ENCODE measurements at regions not wholly inside any gene's neighbourhood (a gene's known extent, or its start where the extent isn't known, plus 50 kb on each side); places are given as distances from the start of the nearest gene placed in this dataset.

- H3K36me3 Mint-ChIP-seq (ENCODE audit: low read depth): no peaks in the 10 kb centered on the region
- H3K27me3 Mint-ChIP-seq: peaks cover 5% of the 10 kb centered on the region
- no peaks in the 10 kb centered on the region for H3K9me3 Mint-ChIP-seq
- DNase-seq (no peak), ATAC-seq (no peak)
- no peak for TF ChIP-seq CTCF (IDR thresholded peaks at IDR 0.05)
- intact Hi-C loops (cut with micrococcal nuclease): no loop called here
- CTCF ChIA-PET: no interaction called here
- no peak overlapping the region for H3K4me3 Mint-ChIP-seq
- POLR2A ChIA-PET: no interaction called here
- no peaks in the 10 kb centered on the region for H3K4me1 Mint-ChIP-seq (ENCODE audit: low read depth)
- no peak overlapping the region for H3K27ac Mint-ChIP-seq
Measured at GRCh38 chr13:103190841-103191240, 124.6 kb upstream of the SLC10A2 start.

GRCh38 chr13:103188713-103189326 lies 122.6 kb upstream of the SLC10A2 start:
- TF ChIP-seq CTCF (IDR thresholded peaks at IDR 0.05): peak; percentile 37
- no peak overlapping the region for H3K27ac Mint-ChIP-seq
- ChIA-PET POLR2A (no interaction called here), CTCF (interaction anchor here (0.7 to 1.1 kb wide), 4 partner anchors 9 to 1550 kb away, joined by 3 to 5 read pairs (median 3); no protein-coding TSS in a partner anchor)
- H3K36me3 Mint-ChIP-seq (ENCODE audit: low read depth): no peaks in the 10 kb centered on the region
- intact Hi-C loops (cut with micrococcal nuclease): no loop called here
- no peak for ATAC-seq
- H3K9me3 Mint-ChIP-seq: no peaks in the 10 kb centered on the region
- DNase-seq: no peak
- H3K4me1 Mint-ChIP-seq (ENCODE audit: low read depth): no peaks in the 10 kb centered on the region
- no peak overlapping the region for H3K4me3 Mint-ChIP-seq
- peaks cover 5% of the 10 kb centered on the region for H3K27me3 Mint-ChIP-seq

GRCh38 chr13:103187721-103188156 lies 121.5 kb upstream of the SLC10A2 start:
- POLR2A ChIA-PET: no interaction called here

GRCh38 chr13:103184413-103184812 lies 118.2 kb upstream of the SLC10A2 start:
- intact Hi-C loops (cut with micrococcal nuclease): no loop called here
- H3K36me3 Mint-ChIP-seq (ENCODE audit: low read depth): no peaks in the 10 kb centered on the region
- ATAC-seq: no peak
- no peaks in the 10 kb centered on the region for H3K4me1 Mint-ChIP-seq (ENCODE audit: low read depth)
- CTCF ChIA-PET: interaction anchor here (1.0 kb wide), 1 partner anchor 268 kb away, joined by 3 read pairs; no protein-coding TSS in a partner anchor
- H3K9me3 Mint-ChIP-seq: no peaks in the 10 kb centered on the region
- no peaks in the 10 kb centered on the region for H3K27me3 Mint-ChIP-seq
- no peak overlapping the region for H3K27ac Mint-ChIP-seq
- H3K4me3 Mint-ChIP-seq: no peak overlapping the region
- no peak for TF ChIP-seq CTCF (IDR thresholded peaks at IDR 0.05)
- POLR2A ChIA-PET: no interaction called here
- no peak for DNase-seq

More at GRCh38 chr13:103187721-103188156, 121.5 kb upstream of the SLC10A2 start:
- intact Hi-C loops (cut with micrococcal nuclease): no loop called here
- no peak for DNase-seq
- Mint-ChIP-seq H3K27me3 (peaks cover 5% of the 10 kb centered on the region), H3K9me3 (no peaks in the 10 kb centered on the region), H3K4me1 (ENCODE audit: low read depth) (no peaks in the 10 kb centered on the region), H3K4me3 (no peak overlapping the region), H3K27ac (no peak overlapping the region), H3K36me3 (ENCODE audit: low read depth) (no peaks in the 10 kb centered on the region)
- CTCF ChIA-PET: interaction anchor here (0.7 to 1.1 kb wide), 3 partner anchors 8 to 1384 kb away, joined by 3 read pairs; no protein-coding TSS in a partner anchor
- no peak for ATAC-seq
- TF ChIP-seq CTCF (IDR thresholded peaks at IDR 0.05): no peak

- no peak for TF ChIP-seq CTCF (IDR thresholded peaks at IDR 0.05)
- no peak overlapping the region for H3K27ac Mint-ChIP-seq
- H3K4me1 Mint-ChIP-seq (ENCODE audit: low read depth): no peaks in the 10 kb centered on the region
- intact Hi-C loops (cut with micrococcal nuclease): no loop called here
- ATAC-seq (no peak), DNase-seq (no peak)
- no peak overlapping the region for H3K4me3 Mint-ChIP-seq
- ChIA-PET POLR2A (no interaction called here), CTCF (interaction anchor here (0.9 kb wide), 1 partner anchor 9 kb away, joined by 3 read pairs; no protein-coding TSS in a partner anchor)
- no peaks in the 10 kb centered on the region for H3K27me3 Mint-ChIP-seq
- no peaks in the 10 kb centered on the region for H3K9me3 Mint-ChIP-seq
- H3K36me3 Mint-ChIP-seq (ENCODE audit: low read depth): no peaks in the 10 kb centered on the region
Measured at GRCh38 chr13:103178986-103179943, 113.0 kb upstream of the SLC10A2 start.

Data from activated CD8-positive, alpha-beta T cell treated with anti-CD3 and anti-CD28 coated beads for 36 hours (primary cell).